22Rv1 (cell line): ENCODE measurements at regions not wholly inside any gene's neighbourhood (a gene's known extent, or its start where the extent isn't known, plus 50 kb on each side); places are given as distances from the start of the nearest gene placed in this dataset.

Source experiments
- CTCF ChIP-seq: fragments of 450-650 bp; IDR thresholded peaks from 2 replicates; pipeline ENCODE4 v1.5.1; 2017; ENCODE audit warnings: mild to moderate bottlenecking
- ZFX ChIP-seq: fragments of 450-650 bp; IDR thresholded peaks from 2 replicates; pipeline ENCODE4 v1.6.1; 2017; ENCODE audit warnings: antibody characterized with exemption, borderline replicate concordance

GRCh38 chr18:55821219-55821618, 233.2 kb upstream of the TCF4 start:
- TF ChIP-seq CTCF = no peak
- TF ChIP-seq ZFX = no peak
